Activated T-cell treated with anti-CD3 and anti-CD28 coated beads, Interleukin-2, amount 50 U/mL, for 48 hours (primary cell): ENCODE measurements at regions not wholly inside any gene's neighbourhood (a gene's known extent, or its start where the extent isn't known, plus 50 kb on each side); places are given as distances from the start of the nearest gene placed in this dataset.

ENCODE experiments used
- DNase-seq, 2 experiments: peaks; one replicate each; pipeline ENCODE4 v3.0.0-alpha.2; 2020

GRCh38 chr18:40995529-40995928, 959.5 kb upstream of the PIK3C3 start:
- no peak for DNase-seq

GRCh38 chr18:40993363-40993762, 961.7 kb upstream of the PIK3C3 start:
- no peak for DNase-seq

- no peak for DNase-seq
Observed at GRCh38 chr18:40987581-40987980, 967.5 kb upstream of the PIK3C3 start.

GRCh38 chr18:40985436-40985835, 969.6 kb upstream of the PIK3C3 start:
- no peak for DNase-seq

- DNase-seq: no peak
Observed at GRCh38 chr18:40984856-40985255, 970.2 kb upstream of the PIK3C3 start.

GRCh38 chr18:40983835-40984234, 971.2 kb upstream of the PIK3C3 start:
- DNase-seq: no peak

GRCh38 chr18:40980171-40980570, 974.9 kb upstream of the PIK3C3 start:
- no peak for DNase-seq

- no peak for DNase-seq
Observed at GRCh38 chr18:40976050-40976449, 979.0 kb upstream of the PIK3C3 start.

- no peak for DNase-seq
Observed at GRCh38 chr18:40974448-40974847, 980.6 kb upstream of the PIK3C3 start.

- DNase-seq: no peak
Observed at GRCh38 chr18:40962784-40963183, 992.2 kb upstream of the PIK3C3 start.

GRCh38 chr18:40957533-40958070, 997.4 kb upstream of the PIK3C3 start:
- no peak for DNase-seq

GRCh38 chr18:40956213-40956612, 998.8 kb upstream of the PIK3C3 start:
- no peak for DNase-seq

- DNase-seq: no peak
Observed at GRCh38 chr18:40955351-40955750, 999.7 kb upstream of the PIK3C3 start.

- DNase-seq: no peak
Observed at GRCh38 chr18:40949114-40949950, 1005.7 kb upstream of the PIK3C3 start.

- no peak for DNase-seq
Observed at GRCh38 chr18:40944576-40944975, 1010.5 kb upstream of the PIK3C3 start.

GRCh38 chr18:40939656-40940515, 1015.1 kb upstream of the PIK3C3 start:
- no peak for DNase-seq

- no peak for DNase-seq
Observed at GRCh38 chr18:40938615-40939014, 1016.4 kb upstream of the PIK3C3 start.

GRCh38 chr18:40937386-40937785, 1017.6 kb upstream of the PIK3C3 start:
- no peak for DNase-seq

GRCh38 chr18:40935423-40935822, 1019.6 kb upstream of the PIK3C3 start:
- DNase-seq: no peak

- no peak for DNase-seq
Observed at GRCh38 chr18:40932862-40933261, 1022.2 kb upstream of the PIK3C3 start.

GRCh38 chr18:40930211-40930882, 1024.7 kb upstream of the PIK3C3 start:
- DNase-seq: no peak

- DNase-seq: no peak
Observed at GRCh38 chr18:40929399-40929798, 1025.6 kb upstream of the PIK3C3 start.

- no peak for DNase-seq
Observed at GRCh38 chr18:40926679-40927078, 1028.4 kb upstream of the PIK3C3 start.
